WTC11 (cell line): ENCODE measurements at regions not wholly inside any gene's neighbourhood (a gene's known extent, or its start where the extent isn't known, plus 50 kb on each side); places are given as distances from the start of the nearest gene placed in this dataset.

ENCODE experiments used
- ATAC-seq: fragments of 200-7000 bp; cut with Tn5 transposase; 2 replicates; pipeline ENCODE4 v1.10.0; 2021; ENCODE audit warnings: mild to moderate bottlenecking, moderate library complexity
- CTCF ChIA-PET: fragments of 300-600 bp; sonication (Branson Sonifier 250); formaldehyde crosslinking; loops from one replicate; lab custom pipeline; 2021; ENCODE audit warnings: antibody characterized with exemption; lab: Charles Lee
- POLR2A ChIA-PET: fragments of 350-600 bp; sonication (Branson Sonifier 250); formaldehyde crosslinking; loops from one replicate; lab custom pipeline; 2021; ENCODE audit warnings: antibody characterized with exemption; lab: Charles Lee
- DNase-seq: peaks from one replicate; pipeline ENCODE4 v3.0.0; 2021; ENCODE audit warnings: low spot score
- H3K27ac Mint-ChIP-seq: 2 replicates; pipeline ENCODE4 v1.8.0; 2021; ENCODE audit warnings: mixed read lengths
- H3K27me3 Mint-ChIP-seq: 2 replicates; pipeline ENCODE4 v1.8.0; 2021; ENCODE audit warnings: low read depth, mild to moderate bottlenecking, moderate library complexity, mixed read lengths
- H3K36me3 Mint-ChIP-seq: 2 replicates; pipeline ENCODE4 v1.8.0; 2021; ENCODE audit warnings: mixed read lengths
- H3K4me1 Mint-ChIP-seq: 2 replicates; pipeline ENCODE4 v1.8.0; 2022; ENCODE audit warnings: mixed read lengths
- H3K4me3 Mint-ChIP-seq: 2 replicates; pipeline ENCODE4 v1.8.0; 2021; ENCODE audit warnings: mild to moderate bottlenecking, moderate library complexity, mixed read lengths
- H3K9me3 Mint-ChIP-seq: 2 replicates; pipeline ENCODE4 v1.8.0; 2021; ENCODE audit warnings: mixed read lengths
- AR ChIP-seq: fragments of 250-450 bp; sonication (Bioruptor Pico); IDR thresholded peaks from 2 replicates; pipeline ENCODE4 v1.9.0; 2021; ENCODE audit warnings: mild to moderate bottlenecking
- ATF1 ChIP-seq: sonication (generic); formaldehyde crosslinking; IDR thresholded peaks from 2 replicates; pipeline ENCODE4 v1.8.1; 2023; ENCODE audit warnings: mild to moderate bottlenecking, moderate library complexity, missing genetic modification reagents
- E2F1 ChIP-seq: sonication (generic); formaldehyde crosslinking; IDR thresholded peaks from 2 replicates; pipeline ENCODE4 v1.8.0; 2022; ENCODE audit warnings: mild to moderate bottlenecking, missing genetic modification reagents
- HMGA2 ChIP-seq: fragments of 250-450 bp; sonication (Bioruptor Pico); IDR thresholded peaks from 2 replicates; pipeline ENCODE4 v1.4.0; 2021; ENCODE audit warnings: mild to moderate bottlenecking, moderate library complexity
- NFATC4 ChIP-seq: fragments of 250-450 bp; sonication (Bioruptor Pico); IDR thresholded peaks from 2 replicates; pipeline ENCODE4 v1.9.0; 2021; ENCODE audit warnings: mild to moderate bottlenecking
- NR2C2 ChIP-seq: sonication (generic); formaldehyde crosslinking; IDR thresholded peaks from 2 replicates; pipeline ENCODE4 v1.8.0; 2022; ENCODE audit warnings: mild to moderate bottlenecking, missing genetic modification reagents
- SMAD4 ChIP-seq: sonication (generic); formaldehyde crosslinking; IDR thresholded peaks from 2 replicates; pipeline ENCODE4 v1.8.0; 2022; ENCODE audit warnings: mild to moderate bottlenecking, missing genetic modification reagents
- SP1 ChIP-seq: sonication (generic); formaldehyde crosslinking; conservative IDR thresholded peaks from 2 replicates; pipeline ENCODE4 v1.8.1; 2022; ENCODE audit warnings: missing genetic modification reagents
- ZNF138 ChIP-seq: sonication (generic); formaldehyde crosslinking; conservative IDR thresholded peaks from 2 replicates; pipeline ENCODE4 v1.8.1; 2022; ENCODE audit warnings: mild to moderate bottlenecking, moderate library complexity, missing genetic modification reagents
- ZNF219 ChIP-seq: sonication (generic); formaldehyde crosslinking; IDR thresholded peaks from 2 replicates; pipeline ENCODE4 v1.8.0; 2023; ENCODE audit warnings: missing genetic modification reagents, mild to moderate bottlenecking, borderline replicate concordance
- ZNF425 ChIP-seq: fragments of 250-450 bp; sonication (Bioruptor Pico); conservative IDR thresholded peaks from 2 replicates; pipeline ENCODE4 v1.9.0; 2021; ENCODE audit warnings: mild to moderate bottlenecking
- ZNF512 ChIP-seq: sonication (generic); formaldehyde crosslinking; IDR thresholded peaks from 2 replicates; pipeline ENCODE4 v1.8.1; 2022; ENCODE audit warnings: missing genetic modification reagents, borderline replicate concordance
- TF ChIP-seq, protein P1 (sequence below): sonication (generic); formaldehyde crosslinking; IDR thresholded peaks from 2 replicates; pipeline ENCODE4 v1.8.1; 2023; ENCODE audit warnings: mild to moderate bottlenecking, missing genetic modification reagents, borderline replicate concordance
- TF ChIP-seq, protein P2 (sequence below): sonication (generic); formaldehyde crosslinking; IDR thresholded peaks from 2 replicates; pipeline ENCODE4 v1.8.1; 2022; ENCODE audit warnings: mild to moderate bottlenecking, missing genetic modification reagents, moderate library complexity, borderline replicate concordance
- TF ChIP-seq, protein P3 (sequence below): sonication (generic); formaldehyde crosslinking; IDR thresholded peaks from 2 replicates; pipeline ENCODE4 v1.8.0; 2023; ENCODE audit warnings: missing genetic modification reagents
- TF ChIP-seq, protein P4 (sequence below): sonication (generic); formaldehyde crosslinking; IDR thresholded peaks from 2 replicates; pipeline ENCODE4 v1.8.1; 2022; ENCODE audit warnings: low read depth, mild to moderate bottlenecking, moderate library complexity, missing genetic modification reagents, borderline replicate concordance

GRCh38 chrX:15013461-15013860, 140.2 kb downstream of the MOSPD2 start (continued):
- TF ChIP-seq AR (CRISPR knock-in tag) (no peak), HMGA2 (CRISPR knock-in tag) (no peak), NFATC4 (CRISPR knock-in tag) (no peak), SMAD4 (no peak), SP1 (no peak), ZNF219 (CRISPR knock-in tag) (no peak), ZNF512 (CRISPR knock-in tag) (no peak), ZNF138 (CRISPR knock-in tag) (no peak)
- TF ChIP-seq, protein P1, sequence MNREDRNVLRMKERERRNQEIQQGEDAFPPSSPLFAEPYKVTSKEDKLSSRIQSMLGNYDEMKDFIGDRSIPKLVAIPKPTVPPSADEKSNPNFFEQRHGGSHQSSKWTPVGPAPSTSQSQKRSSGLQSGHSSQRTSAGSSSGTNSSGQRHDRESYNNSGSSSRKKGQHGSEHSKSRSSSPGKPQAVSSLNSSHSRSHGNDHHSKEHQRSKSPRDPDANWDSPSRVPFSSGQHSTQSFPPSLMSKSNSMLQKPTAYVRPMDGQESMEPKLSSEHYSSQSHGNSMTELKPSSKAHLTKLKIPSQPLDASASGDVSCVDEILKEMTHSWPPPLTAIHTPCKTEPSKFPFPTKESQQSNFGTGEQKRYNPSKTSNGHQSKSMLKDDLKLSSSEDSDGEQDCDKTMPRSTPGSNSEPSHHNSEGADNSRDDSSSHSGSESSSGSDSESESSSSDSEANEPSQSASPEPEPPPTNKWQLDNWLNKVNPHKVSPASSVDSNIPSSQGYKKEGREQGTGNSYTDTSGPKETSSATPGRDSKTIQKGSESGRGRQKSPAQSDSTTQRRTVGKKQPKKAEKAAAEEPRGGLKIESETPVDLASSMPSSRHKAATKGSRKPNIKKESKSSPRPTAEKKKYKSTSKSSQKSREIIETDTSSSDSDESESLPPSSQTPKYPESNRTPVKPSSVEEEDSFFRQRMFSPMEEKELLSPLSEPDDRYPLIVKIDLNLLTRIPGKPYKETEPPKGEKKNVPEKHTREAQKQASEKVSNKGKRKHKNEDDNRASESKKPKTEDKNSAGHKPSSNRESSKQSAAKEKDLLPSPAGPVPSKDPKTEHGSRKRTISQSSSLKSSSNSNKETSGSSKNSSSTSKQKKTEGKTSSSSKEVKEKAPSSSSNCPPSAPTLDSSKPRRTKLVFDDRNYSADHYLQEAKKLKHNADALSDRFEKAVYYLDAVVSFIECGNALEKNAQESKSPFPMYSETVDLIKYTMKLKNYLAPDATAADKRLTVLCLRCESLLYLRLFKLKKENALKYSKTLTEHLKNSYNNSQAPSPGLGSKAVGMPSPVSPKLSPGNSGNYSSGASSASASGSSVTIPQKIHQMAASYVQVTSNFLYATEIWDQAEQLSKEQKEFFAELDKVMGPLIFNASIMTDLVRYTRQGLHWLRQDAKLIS (CRISPR knock-in tag), result no peak
- TF ChIP-seq, protein P2, sequence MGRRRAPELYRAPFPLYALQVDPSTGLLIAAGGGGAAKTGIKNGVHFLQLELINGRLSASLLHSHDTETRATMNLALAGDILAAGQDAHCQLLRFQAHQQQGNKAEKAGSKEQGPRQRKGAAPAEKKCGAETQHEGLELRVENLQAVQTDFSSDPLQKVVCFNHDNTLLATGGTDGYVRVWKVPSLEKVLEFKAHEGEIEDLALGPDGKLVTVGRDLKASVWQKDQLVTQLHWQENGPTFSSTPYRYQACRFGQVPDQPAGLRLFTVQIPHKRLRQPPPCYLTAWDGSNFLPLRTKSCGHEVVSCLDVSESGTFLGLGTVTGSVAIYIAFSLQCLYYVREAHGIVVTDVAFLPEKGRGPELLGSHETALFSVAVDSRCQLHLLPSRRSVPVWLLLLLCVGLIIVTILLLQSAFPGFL (CRISPR knock-in tag), result no peak
- TF ChIP-seq, protein P3, sequence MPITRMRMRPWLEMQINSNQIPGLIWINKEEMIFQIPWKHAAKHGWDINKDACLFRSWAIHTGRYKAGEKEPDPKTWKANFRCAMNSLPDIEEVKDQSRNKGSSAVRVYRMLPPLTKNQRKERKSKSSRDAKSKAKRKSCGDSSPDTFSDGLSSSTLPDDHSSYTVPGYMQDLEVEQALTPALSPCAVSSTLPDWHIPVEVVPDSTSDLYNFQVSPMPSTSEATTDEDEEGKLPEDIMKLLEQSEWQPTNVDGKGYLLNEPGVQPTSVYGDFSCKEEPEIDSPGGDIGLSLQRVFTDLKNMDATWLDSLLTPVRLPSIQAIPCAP (CRISPR knock-in tag), result no peak
- TF ChIP-seq, protein P4, sequence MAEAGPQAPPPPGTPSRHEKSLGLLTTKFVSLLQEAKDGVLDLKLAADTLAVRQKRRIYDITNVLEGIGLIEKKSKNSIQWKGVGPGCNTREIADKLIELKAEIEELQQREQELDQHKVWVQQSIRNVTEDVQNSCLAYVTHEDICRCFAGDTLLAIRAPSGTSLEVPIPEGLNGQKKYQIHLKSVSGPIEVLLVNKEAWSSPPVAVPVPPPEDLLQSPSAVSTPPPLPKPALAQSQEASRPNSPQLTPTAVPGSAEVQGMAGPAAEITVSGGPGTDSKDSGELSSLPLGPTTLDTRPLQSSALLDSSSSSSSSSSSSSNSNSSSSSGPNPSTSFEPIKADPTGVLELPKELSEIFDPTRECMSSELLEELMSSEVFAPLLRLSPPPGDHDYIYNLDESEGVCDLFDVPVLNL, result no peak
- TF ChIP-seq, all 79 proteins: peak for 0

DNA sequence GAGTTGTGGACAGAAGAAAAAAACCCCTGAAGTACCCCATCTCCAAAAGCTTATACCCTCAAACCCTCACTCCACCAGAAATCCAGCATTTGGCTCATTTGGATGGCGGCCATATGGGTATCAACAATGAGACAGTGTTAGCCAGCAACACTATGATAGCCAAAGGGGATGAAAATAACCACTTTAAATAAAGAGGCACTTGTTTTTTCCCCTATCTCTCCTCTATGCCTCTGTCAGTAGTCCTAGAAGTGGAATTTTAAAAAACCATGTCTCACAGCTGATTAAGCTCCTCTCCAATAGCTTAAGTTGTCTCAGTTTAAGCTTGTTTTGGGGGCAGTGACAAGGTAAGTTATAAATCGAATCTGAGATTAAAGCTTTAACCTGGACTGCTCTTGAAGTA, 124.0 kb downstream of the MOSPD2 start:
- ATAC-seq, result no peak
- Mint-ChIP-seq H3K36me3 (no peaks in the 10 kb centered on the region), H3K27me3 (no peaks in the 10 kb centered on the region), H3K27ac (no peak overlapping the region), H3K4me3 (no peak overlapping the region), H3K9me3 (peaks cover 7% of the 10 kb centered on the region), H3K4me1 (no peaks in the 10 kb centered on the region)
- POLR2A ChIA-PET, result no interaction called here
- CTCF ChIA-PET, result no interaction called here
- TF ChIP-seq E2F1 (CRISPR knock-in tag) (no peak), ATF1 (no peak), ZNF425 (CRISPR knock-in tag) (no peak), NR2C2 (CRISPR knock-in tag) (no peak)
- TF ChIP-seq, protein P1 (CRISPR knock-in tag), result no peak
- no peak for DNase-seq
